ENCODE measurements at regions not wholly inside any gene's neighbourhood (a gene's known extent, or its start where the extent isn't known, plus 50 kb on each side); places are given as distances from the start of the nearest gene placed in this dataset.

- Histone ChIP-seq H3K27me3 (ENCODE audit: control insufficient read depth, insufficient read depth, low read length) (no peaks in the 10 kb centered on the region), H3K36me3 (ENCODE audit: control insufficient read depth, insufficient read depth, low read length) (no peaks in the 10 kb centered on the region), H3K4me1 (ENCODE audit: control insufficient read depth, insufficient read depth, low read length) (no peaks in the 10 kb centered on the region), H3K27ac (ENCODE audit: low read length) (no peak overlapping the region), H3K9me3 (ENCODE audit: control insufficient read depth, low read depth, low read length) (no peaks in the 10 kb centered on the region), H3K4me3 (ENCODE audit: low read length) (no peak overlapping the region)
- 100% methylated on average over 1 of the region's 3 CpGs for WGBS (ENCODE audit: insufficient coverage, low lambda C conversion rate)
- no peak for DNase-seq
Observed at GRCh38 chr10:21095073-21095472, 198.0 kb upstream of the NEBL start.

- no peaks in the 10 kb centered on the region for H3K9me3 ChIP-seq (ENCODE audit: control insufficient read depth, low read depth, low read length)
- H3K4me1 ChIP-seq (ENCODE audit: control insufficient read depth, insufficient read depth, low read length) = no peaks in the 10 kb centered on the region
- DNase-seq = no peak
- no peak overlapping the region for H3K4me3 ChIP-seq (ENCODE audit: low read length)
- no peak overlapping the region for H3K27ac ChIP-seq (ENCODE audit: low read length)
- peaks cover 2% of the 10 kb centered on the region for H3K27me3 ChIP-seq (ENCODE audit: control insufficient read depth, insufficient read depth, low read length)
- H3K36me3 ChIP-seq (ENCODE audit: control insufficient read depth, insufficient read depth, low read length) = no peaks in the 10 kb centered on the region
- WGBS (ENCODE audit: insufficient coverage, low lambda C conversion rate) = 100% methylated on average over 1 of the region's 5 CpGs
Observed at GRCh38 chr10:21092683-21093524, 195.8 kb upstream of the NEBL start.

GRCh38 chr10:21090609-21091082 lies 193.5 kb upstream of the NEBL start:
- WGBS (ENCODE audit: insufficient coverage, low lambda C conversion rate) = 73% methylated on average over 3 of the region's 6 CpGs

GRCh38 chr10:21087476-21087875 lies 190.4 kb upstream of the NEBL start:
- WGBS (ENCODE audit: insufficient coverage, low lambda C conversion rate) = 100% methylated on average over 1 of the region's 4 CpGs
- no peaks in the 10 kb centered on the region for H3K4me1 ChIP-seq (ENCODE audit: control insufficient read depth, insufficient read depth, low read length)
- no peak for DNase-seq
- no peaks in the 10 kb centered on the region for H3K36me3 ChIP-seq (ENCODE audit: control insufficient read depth, insufficient read depth, low read length)
- no peak overlapping the region for H3K27ac ChIP-seq (ENCODE audit: low read length)
- H3K4me3 ChIP-seq (ENCODE audit: low read length) = no peak overlapping the region
- peaks cover 2% of the 10 kb centered on the region for H3K27me3 ChIP-seq (ENCODE audit: control insufficient read depth, insufficient read depth, low read length)
- no peaks in the 10 kb centered on the region for H3K9me3 ChIP-seq (ENCODE audit: control insufficient read depth, low read depth, low read length)

More at GRCh38 chr10:21090609-21091082, 193.5 kb upstream of the NEBL start:
- Histone ChIP-seq H3K9me3 (ENCODE audit: control insufficient read depth, low read depth, low read length) (no peaks in the 10 kb centered on the region), H3K36me3 (ENCODE audit: control insufficient read depth, insufficient read depth, low read length) (no peaks in the 10 kb centered on the region), H3K27me3 (ENCODE audit: control insufficient read depth, insufficient read depth, low read length) (peaks cover 2% of the 10 kb centered on the region), H3K4me3 (ENCODE audit: low read length) (no peak overlapping the region), H3K4me1 (ENCODE audit: control insufficient read depth, insufficient read depth, low read length) (no peaks in the 10 kb centered on the region), H3K27ac (ENCODE audit: low read length) (no peak overlapping the region)
- DNase-seq = no peak

DNA sequence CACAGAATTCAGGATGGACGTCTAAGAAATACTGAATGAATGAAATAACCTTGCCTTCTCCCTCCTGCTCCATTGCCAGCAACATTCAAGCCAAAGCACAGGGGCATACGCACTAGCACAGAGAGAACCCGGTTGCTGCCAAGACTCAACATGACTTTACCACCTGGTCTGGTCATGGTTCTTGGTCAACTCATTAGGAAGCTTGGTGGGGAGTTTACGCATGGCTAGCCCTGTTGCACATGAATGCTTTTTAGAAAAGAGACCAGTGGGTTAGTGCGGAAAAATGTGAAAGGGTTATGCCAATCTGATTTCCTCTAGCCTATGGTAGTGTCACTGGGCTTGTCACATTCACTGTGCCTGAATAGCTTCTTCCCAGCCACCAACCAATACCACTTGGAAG lies 187.6 kb upstream of the NEBL start:
- H3K36me3 ChIP-seq (ENCODE audit: control insufficient read depth, insufficient read depth, low read length) = no peaks in the 10 kb centered on the region
- no peaks in the 10 kb centered on the region for H3K4me1 ChIP-seq (ENCODE audit: control insufficient read depth, insufficient read depth, low read length)
- no peak for DNase-seq
- no peak overlapping the region for H3K4me3 ChIP-seq (ENCODE audit: low read length)
- no peaks in the 10 kb centered on the region for H3K9me3 ChIP-seq (ENCODE audit: control insufficient read depth, low read depth, low read length)
- 100% methylated on average over 1 of the region's 5 CpGs for WGBS (ENCODE audit: insufficient coverage, low lambda C conversion rate)
- H3K27me3 ChIP-seq (ENCODE audit: control insufficient read depth, insufficient read depth, low read length) = peaks cover 2% of the 10 kb centered on the region
- H3K27ac ChIP-seq (ENCODE audit: low read length) = no peak overlapping the region

GRCh38 chr10:21083861-21084260 lies 186.8 kb upstream of the NEBL start:
- WGBS (ENCODE audit: insufficient coverage, low lambda C conversion rate) = no CpG with 5 or more reads among the region's 3 CpGs
- Histone ChIP-seq H3K4me1 (ENCODE audit: control insufficient read depth, insufficient read depth, low read length) (no peaks in the 10 kb centered on the region), H3K36me3 (ENCODE audit: control insufficient read depth, insufficient read depth, low read length) (no peaks in the 10 kb centered on the region), H3K9me3 (ENCODE audit: control insufficient read depth, low read depth, low read length) (no peaks in the 10 kb centered on the region), H3K27ac (ENCODE audit: low read length) (no peak overlapping the region), H3K27me3 (ENCODE audit: control insufficient read depth, insufficient read depth, low read length) (no peaks in the 10 kb centered on the region), H3K4me3 (ENCODE audit: low read length) (no peak overlapping the region)
- no peak for DNase-seq

- no peak overlapping the region for H3K4me3 ChIP-seq (ENCODE audit: low read length)
- no peaks in the 10 kb centered on the region for H3K36me3 ChIP-seq (ENCODE audit: control insufficient read depth, insufficient read depth, low read length)
- no peak for DNase-seq
Observed at GRCh38 chr10:21082206-21082605, 185.1 kb upstream of the NEBL start.

GRCh38 chr10:21080261-21080660 lies 183.2 kb upstream of the NEBL start:
- no CpG with 5 or more reads among the region's 2 CpGs for WGBS (ENCODE audit: insufficient coverage, low lambda C conversion rate)
- DNase-seq = no peak

More at GRCh38 chr10:21082206-21082605, 185.1 kb upstream of the NEBL start:
- Histone ChIP-seq H3K9me3 (ENCODE audit: control insufficient read depth, low read depth, low read length) (no peaks in the 10 kb centered on the region), H3K27me3 (ENCODE audit: control insufficient read depth, insufficient read depth, low read length) (no peaks in the 10 kb centered on the region), H3K27ac (ENCODE audit: low read length) (no peak overlapping the region), H3K4me1 (ENCODE audit: control insufficient read depth, insufficient read depth, low read length) (no peaks in the 10 kb centered on the region)

DNA sequence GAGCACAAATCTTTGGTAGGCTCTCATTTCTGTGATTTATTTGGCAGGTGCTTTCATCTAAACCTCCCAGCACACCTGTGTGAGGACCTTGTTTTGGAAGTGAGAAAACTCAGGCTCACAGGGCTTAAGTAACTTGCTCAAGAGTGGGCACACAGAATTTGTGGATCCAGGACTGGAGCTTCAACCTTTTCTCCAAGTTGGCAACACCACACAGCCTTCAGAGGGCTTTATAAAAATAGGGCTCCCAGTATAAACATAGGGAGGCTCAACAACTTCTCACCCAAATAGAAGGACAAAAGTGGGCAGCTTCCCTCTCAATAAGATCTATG lies 182.2 kb upstream of the NEBL start:
- no peak for DNase-seq
- H3K9me3 ChIP-seq (ENCODE audit: control insufficient read depth, low read depth, low read length) = no peaks in the 10 kb centered on the region
- no peaks in the 10 kb centered on the region for H3K36me3 ChIP-seq (ENCODE audit: control insufficient read depth, insufficient read depth, low read length)
- no peaks in the 10 kb centered on the region for H3K27me3 ChIP-seq (ENCODE audit: control insufficient read depth, insufficient read depth, low read length)
- no peak overlapping the region for H3K27ac ChIP-seq (ENCODE audit: low read length)
- H3K4me1 ChIP-seq (ENCODE audit: control insufficient read depth, insufficient read depth, low read length) = no peaks in the 10 kb centered on the region
- H3K4me3 ChIP-seq (ENCODE audit: low read length) = no peak overlapping the region

More at GRCh38 chr10:21080261-21080660, 183.2 kb upstream of the NEBL start:
- no peaks in the 10 kb centered on the region for H3K9me3 ChIP-seq (ENCODE audit: control insufficient read depth, low read depth, low read length)
- no peak overlapping the region for H3K27ac ChIP-seq (ENCODE audit: low read length)
- H3K4me1 ChIP-seq (ENCODE audit: control insufficient read depth, insufficient read depth, low read length) = no peaks in the 10 kb centered on the region
- H3K4me3 ChIP-seq (ENCODE audit: low read length) = no peak overlapping the region
- H3K36me3 ChIP-seq (ENCODE audit: control insufficient read depth, insufficient read depth, low read length) = no peaks in the 10 kb centered on the region
- H3K27me3 ChIP-seq (ENCODE audit: control insufficient read depth, insufficient read depth, low read length) = no peaks in the 10 kb centered on the region

GRCh38 chr10:21078410-21079329 lies 181.6 kb upstream of the NEBL start:
- Histone ChIP-seq H3K4me3 (ENCODE audit: low read length) (no peak overlapping the region), H3K4me1 (ENCODE audit: control insufficient read depth, insufficient read depth, low read length) (no peaks in the 10 kb centered on the region), H3K9me3 (ENCODE audit: control insufficient read depth, low read depth, low read length) (no peaks in the 10 kb centered on the region), H3K27ac (ENCODE audit: low read length) (no peak overlapping the region), H3K36me3 (ENCODE audit: control insufficient read depth, insufficient read depth, low read length) (no peaks in the 10 kb centered on the region), H3K27me3 (ENCODE audit: control insufficient read depth, insufficient read depth, low read length) (no peaks in the 10 kb centered on the region)
- peak; percentile 18 to 56 for DNase-seq
- WGBS (ENCODE audit: insufficient coverage, low lambda C conversion rate) = no CpG with 5 or more reads among the region's 6 CpGs

Data from large intestine (tissue), 3 donors.